AG09309 (cell line): ENCODE measurements at regions not wholly inside any gene's neighbourhood (a gene's known extent, or its start where the extent isn't known, plus 50 kb on each side); places are given as distances from the start of the nearest gene placed in this dataset.
"Not testable (repeated sequence)": the region's sequence is repeated elsewhere in the genome, so short reads cannot be mapped to it uniquely, and the experiment has no call there.

ENCODE experiments used
- DNase-seq: peaks from one replicate; pipeline ENCODE4 v3.0.0-alpha.2; 2010; ENCODE audit warnings: low read depth
- H3K4me3 ChIP-seq: 2 replicates; pipeline ENCODE4 v1.5.1; 2011; ENCODE audit warnings: mild to moderate bottlenecking, low read depth, low read length, moderate library complexity; ENCODE audit not compliant: control insufficient read depth
- CTCF ChIP-seq: IDR thresholded peaks from 2 replicates; pipeline ENCODE4 v1.5.1; 2011; ENCODE audit warnings: mild to moderate bottlenecking, low read depth, low read length, inconsistent platforms; ENCODE audit not compliant: insufficient read depth, control insufficient read depth; ENCODE audit errors: missing control alignments

- no peak for DNase-seq
- H3K4me3 ChIP-seq = no peak overlapping the region
- no peak for TF ChIP-seq CTCF
These were observed 140.3 kb downstream of the GPR85 start for GRCh38 chr7:112946350-112946749.

- no peak for TF ChIP-seq CTCF
- H3K4me3 ChIP-seq = no peak overlapping the region
- DNase-seq = no peak
These were observed 141.6 kb downstream of the GPR85 start for GRCh38 chr7:112945046-112945445.

- H3K4me3 ChIP-seq = no peak overlapping the region
- no peak for DNase-seq
- no peak for TF ChIP-seq CTCF
These were observed 143.6 kb downstream of the GPR85 start for GRCh38 chr7:112942981-112943380.

- not testable (repeated sequence) for H3K4me3 ChIP-seq, DNase-seq
These were observed 144.5 kb downstream of the GPR85 start for GRCh38 chr7:112942125-112942524.

DNA sequence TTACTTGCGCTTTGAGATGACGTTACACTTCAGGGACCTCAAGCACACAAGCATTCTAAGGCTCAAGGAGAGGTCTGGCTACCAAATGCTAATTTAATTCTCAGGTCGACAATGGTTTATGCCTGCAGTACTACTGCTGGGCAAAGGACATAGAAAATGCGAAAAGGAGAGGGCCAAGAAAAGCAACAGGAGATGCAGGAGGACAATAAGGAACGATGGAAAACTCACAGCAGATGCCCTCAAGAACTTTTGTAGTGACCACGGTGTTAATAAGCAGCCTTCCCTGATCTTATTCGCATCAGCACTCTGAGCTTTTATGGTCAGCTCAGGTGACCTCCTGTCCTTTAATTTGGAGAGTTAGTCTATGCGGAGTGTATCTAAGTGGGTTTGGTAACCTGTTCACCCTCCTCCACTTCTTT is 146.3 kb downstream of the GPR85 start:
- TF ChIP-seq CTCF = no peak
- peak overlapping the region; percentile 45 for H3K4me3 ChIP-seq
- no peak for DNase-seq

DNA sequence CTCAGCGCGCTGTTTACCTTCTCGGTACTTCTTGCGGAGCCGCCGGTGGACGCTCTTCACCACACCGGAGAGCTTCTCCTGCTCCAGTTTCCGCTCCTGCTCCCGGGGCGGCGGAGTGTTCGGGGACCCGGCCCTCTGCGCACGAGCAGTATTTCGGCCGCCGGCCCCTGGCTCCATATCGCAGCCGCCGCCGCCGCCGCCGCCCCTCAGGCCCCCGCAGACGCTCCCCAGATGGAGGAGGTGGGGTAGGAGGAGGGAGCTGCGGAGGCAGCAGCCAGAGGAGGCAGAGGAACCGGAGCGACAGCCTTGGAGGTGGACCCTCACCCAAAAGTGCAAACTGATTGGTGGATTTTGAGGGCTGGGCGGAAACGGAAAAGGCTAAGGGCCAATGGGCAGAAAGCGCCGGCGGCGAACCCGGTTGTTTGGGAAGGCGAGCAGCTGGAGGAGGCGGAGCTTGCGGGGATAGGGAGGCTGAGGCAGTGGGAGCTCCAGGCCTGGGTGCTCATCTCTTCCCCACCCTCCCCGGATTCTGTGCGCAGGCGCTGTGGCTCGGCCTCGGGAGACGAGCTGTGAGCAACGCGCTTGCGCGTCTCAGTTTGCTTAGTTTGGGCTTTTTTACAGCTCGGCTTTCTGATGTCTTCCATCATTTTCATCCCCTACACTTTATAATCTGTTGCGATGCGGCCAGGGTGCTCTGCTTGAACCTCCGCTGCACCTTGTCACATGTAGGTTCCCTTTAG is 146.9 kb downstream of the GPR85 start:
- H3K4me3 ChIP-seq = peak overlapping the region; percentile 76
- peak; percentile 96 for DNase-seq
- TF ChIP-seq CTCF = no peak

DNA sequence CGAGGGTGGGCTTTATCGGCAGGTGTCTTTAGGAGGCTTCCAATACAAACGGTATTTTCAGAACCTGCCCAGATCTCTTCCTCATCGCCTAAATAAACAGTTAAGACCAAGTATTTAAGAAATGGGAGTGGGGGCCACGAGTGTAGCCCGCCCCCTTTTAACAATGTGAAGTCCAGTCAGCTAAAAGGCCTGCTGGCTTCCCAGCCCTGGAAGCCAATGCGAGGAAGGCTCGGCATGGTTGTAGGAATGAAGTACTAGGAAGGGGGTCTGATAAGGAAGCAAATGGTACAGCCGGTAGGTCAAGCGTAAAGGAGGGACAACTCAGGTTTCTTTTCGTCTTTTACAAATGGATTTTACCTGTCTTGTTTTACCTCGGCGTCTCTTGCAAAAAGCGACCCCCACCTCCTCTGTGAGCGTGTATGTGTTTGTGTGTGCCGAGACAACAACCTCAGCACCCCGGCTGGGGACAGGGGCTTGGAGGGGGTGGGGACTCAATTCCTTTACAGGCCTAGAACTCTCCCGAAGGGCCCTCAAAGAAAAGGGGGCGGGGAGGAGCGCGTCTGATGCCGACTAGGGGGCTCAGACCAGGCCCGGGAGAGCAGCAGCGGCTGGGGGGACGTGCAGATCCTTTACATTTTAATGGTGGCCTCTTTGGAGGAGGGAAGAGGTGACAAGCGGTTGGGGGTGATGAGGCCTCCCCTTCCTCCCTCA is 147.6 kb downstream of the GPR85 start:
- H3K4me3 ChIP-seq = peak overlapping the region; percentile 76
- no peak for DNase-seq
- TF ChIP-seq CTCF = no peak
